NCI-H345 treated with DMSO at 0.1 percent for 48 hours (cell line): ENCODE measurements at regions not wholly inside any gene's neighbourhood (a gene's known extent, or its start where the extent isn't known, plus 50 kb on each side); places are given as distances from the start of the nearest gene placed in this dataset.

Experiments
- DNase-seq: peaks from one replicate; lab custom pipeline; 2025; ENCODE audit not compliant: unreplicated experiment; lab: John Stamatoyannopoulos, UW

- DNase-seq: no peak
Measured at GRCh38 chr14:71650187-71650755, 282.0 kb upstream of the RGS6 start.

GRCh38 chr14:71651228-71651627 lies 281.0 kb upstream of the RGS6 start:
- no peak for DNase-seq

- DNase-seq: no peak
Measured at GRCh38 chr14:71652368-71652767, 279.9 kb upstream of the RGS6 start.

DNA sequence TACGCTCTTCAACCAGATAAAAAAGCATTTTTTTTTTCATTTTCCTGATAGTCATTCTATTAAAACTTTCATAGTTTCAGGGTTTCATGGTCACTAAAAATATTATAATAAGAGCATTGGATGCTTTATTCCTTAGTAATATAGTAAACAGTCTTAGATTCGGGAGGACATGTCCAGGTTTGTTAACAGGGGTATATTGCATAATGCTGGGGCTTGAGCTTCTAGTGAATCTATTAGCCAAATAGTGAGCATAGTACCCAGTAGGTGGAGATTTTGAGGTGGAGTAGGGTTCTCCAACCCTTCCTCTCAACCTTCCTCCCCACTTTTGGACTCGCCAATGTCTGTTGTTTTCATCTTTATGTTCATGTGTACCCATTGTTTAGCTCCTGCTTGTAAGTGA lies 277.4 kb upstream of the RGS6 start:
- no peak for DNase-seq

- DNase-seq: no peak
Measured at GRCh38 chr14:71658261-71658860, 273.9 kb upstream of the RGS6 start.

- DNase-seq: no peak
Measured at GRCh38 chr14:71659159-71659558, 273.1 kb upstream of the RGS6 start.

DNA sequence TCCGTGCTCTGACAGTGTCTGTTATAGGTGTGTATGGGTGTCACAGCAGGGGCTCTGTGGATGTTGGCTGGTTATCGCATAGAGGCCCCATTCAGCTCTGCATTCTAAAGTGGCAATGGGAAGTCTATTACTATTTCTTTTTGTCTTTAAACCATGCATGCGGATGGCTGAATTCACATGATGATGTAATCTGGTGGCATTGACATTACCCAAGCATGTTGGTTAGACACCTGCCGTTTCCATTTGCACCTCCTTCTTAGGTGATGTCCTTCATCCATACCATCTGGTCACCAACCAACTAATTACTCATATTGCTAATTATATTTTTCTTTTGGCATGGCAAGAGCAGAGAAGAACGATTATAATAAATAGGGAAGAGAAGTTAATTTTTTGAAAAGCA lies 270.8 kb upstream of the RGS6 start:
- DNase-seq: peak; percentile 16

GRCh38 chr14:71662291-71662790 lies 269.9 kb upstream of the RGS6 start:
- no peak for DNase-seq

DNA sequence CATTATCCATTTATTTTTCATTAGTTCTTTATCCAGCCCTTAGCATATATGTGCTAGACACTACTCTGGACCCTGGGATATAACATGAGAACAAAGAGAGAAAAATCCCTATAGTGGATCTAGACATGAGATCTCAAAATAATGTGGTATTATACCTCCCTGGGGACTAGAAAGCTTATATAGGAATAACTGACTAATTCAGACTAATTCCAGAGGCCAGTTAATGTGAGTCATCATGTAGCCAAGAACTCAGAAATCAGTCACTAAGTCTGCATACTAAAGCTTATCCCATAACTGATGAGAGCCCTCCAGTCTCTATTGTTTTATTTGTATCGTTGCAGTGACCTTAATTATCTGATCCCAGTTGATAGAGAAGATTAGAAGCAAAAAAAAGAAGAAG lies 267.1 kb upstream of the RGS6 start:
- no peak for DNase-seq

DNA sequence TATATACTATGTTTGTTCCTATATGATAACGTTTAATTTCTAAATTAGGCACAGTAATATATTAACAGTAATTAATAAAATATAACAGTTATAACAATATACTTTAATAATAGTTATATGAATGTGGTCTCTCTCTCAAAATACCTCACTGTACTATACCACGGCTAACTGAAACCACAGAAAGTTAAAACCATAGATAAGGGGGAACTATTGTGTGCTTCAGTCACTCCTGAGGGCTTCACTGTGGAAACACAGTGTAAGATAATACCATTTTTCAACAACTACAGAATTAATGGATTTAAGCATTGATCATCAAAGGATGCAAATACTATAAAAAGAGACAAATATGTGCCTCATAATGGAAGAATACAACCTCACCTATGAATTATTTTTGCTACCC lies 266.4 kb upstream of the RGS6 start:
- no peak for DNase-seq

GRCh38 chr14:71666571-71667145 lies 265.6 kb upstream of the RGS6 start:
- DNase-seq: no peak

- no peak for DNase-seq
Measured at GRCh38 chr14:71668186-71668912, 263.9 kb upstream of the RGS6 start.

DNA sequence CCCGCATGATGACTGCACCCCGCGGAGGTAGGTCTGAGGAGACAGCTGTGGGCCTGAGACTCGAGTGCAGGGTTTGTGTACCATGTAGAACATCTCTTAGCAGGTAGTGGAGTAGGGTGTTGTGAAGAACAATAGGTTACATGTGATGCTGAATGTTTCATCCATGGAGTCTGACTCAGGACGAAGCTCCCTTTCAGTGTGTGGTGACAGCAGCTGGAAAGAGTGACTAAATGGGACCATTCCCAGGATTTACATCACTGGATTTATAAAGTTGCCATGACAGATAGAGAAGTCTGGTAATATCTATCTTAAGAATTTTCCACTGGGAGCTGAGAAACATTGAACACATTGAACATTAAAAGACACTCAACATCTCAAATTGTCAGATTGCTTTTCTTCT lies 259.6 kb upstream of the RGS6 start:
- no peak for DNase-seq

DNA sequence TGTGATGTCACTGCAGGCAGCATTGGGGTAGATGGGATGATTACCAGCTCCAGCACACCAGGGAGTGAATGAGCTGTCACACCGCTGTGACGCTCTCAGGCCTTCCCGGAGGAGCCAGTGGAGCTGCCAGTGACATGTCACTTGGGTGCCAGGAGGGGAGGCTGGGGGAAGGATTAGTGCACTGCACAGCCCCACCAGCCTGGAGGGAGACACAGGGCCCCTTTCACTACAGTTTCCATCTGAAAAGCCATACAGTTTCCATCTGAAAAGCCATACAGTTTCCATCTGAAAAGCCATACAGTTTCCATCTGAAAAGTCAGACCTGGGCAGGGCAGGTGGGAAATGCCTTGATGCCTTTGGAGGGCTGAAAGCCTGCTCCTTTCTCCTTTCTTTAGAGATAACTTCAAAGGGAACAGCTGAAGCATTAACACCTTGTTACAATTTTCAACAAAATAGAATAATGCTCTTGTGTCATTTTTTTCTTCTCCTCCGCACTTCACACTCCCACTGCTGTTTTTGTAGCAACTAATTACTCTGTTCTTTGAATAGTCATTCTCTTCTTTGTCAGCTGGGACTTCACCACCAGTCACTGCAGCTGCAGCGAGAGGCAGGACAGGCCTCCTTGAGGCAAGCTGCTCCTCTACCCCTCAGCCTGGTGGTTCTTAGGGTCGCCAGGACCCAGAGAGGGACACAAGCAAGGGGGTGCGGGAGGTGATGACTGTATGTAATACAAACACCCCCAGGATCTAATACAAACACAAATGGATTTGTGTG lies 256.9 kb upstream of the RGS6 start:
- DNase-seq: no peak

DNA sequence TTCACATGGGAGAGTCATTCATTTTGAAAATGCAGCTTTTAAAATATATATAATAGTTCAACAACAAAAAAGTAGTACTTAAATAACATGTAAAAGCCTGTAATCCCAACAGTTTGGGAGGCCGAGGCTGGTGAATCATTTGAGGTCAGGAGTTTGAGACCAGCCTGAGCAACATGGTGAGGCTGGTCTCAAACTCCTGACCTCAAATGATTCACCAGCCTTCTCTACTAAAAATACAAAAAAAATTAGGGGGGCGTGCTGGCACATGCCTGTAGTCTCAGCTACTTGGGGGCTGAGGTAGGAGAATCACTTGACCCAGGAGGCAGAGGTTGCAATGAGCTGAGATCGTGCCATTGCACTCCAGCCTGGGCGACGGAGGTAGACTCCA lies 256.3 kb upstream of the RGS6 start:
- DNase-seq: no peak

DNA sequence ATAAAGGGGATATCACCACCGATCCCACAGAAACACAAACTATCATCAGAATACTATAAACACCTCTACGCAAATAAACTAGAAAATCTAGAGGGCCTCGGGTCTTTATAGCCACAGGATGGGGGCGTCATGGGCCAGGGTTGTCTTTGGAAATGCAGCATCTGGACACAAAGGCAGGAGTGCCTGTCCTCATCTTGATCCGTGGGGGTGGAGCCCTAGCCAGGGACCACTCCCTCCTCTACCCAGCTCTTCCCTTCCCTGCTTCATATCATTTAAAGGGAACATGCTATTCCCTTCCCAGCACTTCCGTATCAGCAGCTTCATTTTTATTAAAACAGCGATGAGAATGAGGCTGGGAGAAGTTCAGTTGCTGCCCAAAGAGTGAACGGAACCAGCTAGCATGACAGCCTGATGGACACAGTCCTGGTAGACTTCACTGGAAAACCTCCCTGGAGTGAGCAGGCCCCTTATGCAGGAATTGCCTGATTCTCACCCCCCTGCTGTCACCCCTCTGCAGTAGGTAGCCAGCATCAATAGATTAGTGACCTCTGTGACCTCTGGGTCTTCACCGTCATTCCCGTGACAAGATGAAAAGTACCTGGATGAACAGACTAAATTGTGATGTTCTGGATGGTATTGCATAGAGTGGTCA lies 251.4 kb upstream of the RGS6 start:
- no peak for DNase-seq

DNA sequence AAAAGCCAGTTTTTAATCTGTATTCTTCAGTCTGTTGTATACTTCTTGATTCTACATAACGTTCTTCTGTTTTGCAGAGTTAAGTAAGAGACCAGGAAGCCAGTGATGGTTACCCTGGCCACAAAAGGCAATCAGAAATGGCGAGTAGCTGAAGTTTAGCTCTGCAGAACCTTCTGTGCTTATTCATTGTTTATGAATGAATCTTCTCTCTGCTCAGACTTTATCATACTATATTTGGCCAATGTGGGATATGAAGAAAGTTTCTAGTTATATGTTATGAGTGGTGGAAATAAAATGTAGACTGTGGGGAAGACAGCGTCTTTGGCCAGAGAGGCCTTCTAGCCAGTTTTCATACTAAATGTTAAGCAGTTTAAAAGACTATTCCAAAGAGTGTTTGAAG lies 249.9 kb upstream of the RGS6 start:
- DNase-seq: no peak

GRCh38 chr14:71684323-71684722 lies 247.9 kb upstream of the RGS6 start:
- DNase-seq: no peak

DNA sequence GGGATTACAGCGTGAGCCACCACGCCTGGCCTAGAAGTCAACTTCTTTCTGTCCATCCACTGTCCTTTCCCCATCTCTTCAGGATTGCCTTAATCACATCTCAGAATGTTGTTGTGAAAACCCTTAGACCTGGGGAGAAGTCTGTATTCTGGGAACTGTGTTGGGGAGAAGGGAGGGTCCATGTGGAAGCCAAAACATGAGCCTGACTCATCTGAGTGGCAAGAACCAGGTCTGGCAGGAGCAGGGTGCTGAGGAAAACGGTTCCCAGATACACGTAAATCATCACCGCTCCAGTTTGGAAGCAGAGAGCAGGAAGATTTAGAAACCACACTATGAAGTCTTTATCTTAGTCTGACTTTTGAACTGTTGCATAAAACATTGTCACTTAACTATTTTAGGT lies 245.6 kb upstream of the RGS6 start:
- no peak for DNase-seq

DNA sequence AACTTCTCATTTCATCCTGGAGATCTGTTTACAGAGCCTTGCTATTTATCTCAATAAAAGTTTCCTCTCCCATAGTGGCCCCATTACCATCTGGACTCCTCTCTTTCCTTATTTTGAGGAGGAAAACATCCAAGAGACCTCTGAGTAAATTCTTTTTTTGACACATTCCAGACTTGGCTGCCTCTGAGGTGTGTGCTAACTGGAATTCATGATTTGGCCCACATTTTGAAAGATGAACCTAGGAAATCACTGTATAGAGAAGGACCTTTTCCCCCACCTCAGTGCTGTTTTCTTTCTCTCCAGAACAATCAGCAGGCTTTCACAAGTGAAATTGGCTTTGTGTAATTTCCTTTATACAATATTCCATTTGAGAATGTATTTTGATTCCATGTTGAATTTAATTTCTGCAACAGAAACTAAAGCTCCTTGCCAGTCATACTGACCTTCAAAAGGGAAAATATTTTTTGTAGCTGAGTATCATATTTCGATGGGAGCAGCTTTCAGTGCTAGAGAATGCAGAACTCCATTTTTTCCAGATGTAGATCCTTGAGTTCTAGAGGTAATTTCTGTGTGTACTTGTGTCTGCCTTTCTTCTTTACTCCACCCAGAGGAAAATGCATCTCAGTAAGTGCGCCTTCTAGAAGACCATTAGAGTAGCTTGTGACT lies 244.9 kb upstream of the RGS6 start:
- DNase-seq: no peak
